ENCODE measurements at regions not wholly inside any gene's neighbourhood (a gene's known extent, or its start where the extent isn't known, plus 50 kb on each side); places are given as distances from the start of the nearest gene placed in this dataset.
"Not testable (repeated sequence)": the region's sequence is repeated elsewhere in the genome, so short reads cannot be mapped to it uniquely, and the experiment has no call there.

- DNase-seq (ENCODE audit: low read depth in 2 of 2, low spot score in 1 of 2), result peak; percentile 38 to 52
Observed at GRCh38 chr12:127165567-127166392, 1101.2 kb upstream of the TMEM132C start.

GRCh38 chr12:127169321-127170181 is 1097.4 kb upstream of the TMEM132C start:
- no peak for DNase-seq (ENCODE audit: low read depth in 2 of 2, low spot score in 1 of 2)

GRCh38 chr12:127170226-127171180 is 1096.5 kb upstream of the TMEM132C start:
- no peak for DNase-seq (ENCODE audit: low read depth in 2 of 2, low spot score in 1 of 2)

GRCh38 chr12:127172861-127173260 is 1094.1 kb upstream of the TMEM132C start:
- DNase-seq (ENCODE audit: low read depth in 2 of 2, low spot score in 1 of 2), result no peak

- not testable (repeated sequence) for DNase-seq (ENCODE audit: low read depth in 2 of 2, low spot score in 1 of 2)
Observed at GRCh38 chr12:127173971-127174370, 1093.0 kb upstream of the TMEM132C start.

GRCh38 chr12:127174881-127175280 is 1092.1 kb upstream of the TMEM132C start:
- no peak for DNase-seq (ENCODE audit: low read depth in 2 of 2, low spot score in 1 of 2)

GRCh38 chr12:127175361-127175760 is 1091.6 kb upstream of the TMEM132C start:
- DNase-seq (ENCODE audit: low read depth in 2 of 2, low spot score in 1 of 2), result no peak

- no peak for DNase-seq (ENCODE audit: low read depth in 2 of 2, low spot score in 1 of 2)
Observed at GRCh38 chr12:127176804-127177203, 1090.2 kb upstream of the TMEM132C start.

GRCh38 chr12:127178052-127178451 is 1088.9 kb upstream of the TMEM132C start:
- no peak for DNase-seq (ENCODE audit: low read depth in 2 of 2, low spot score in 1 of 2)

GRCh38 chr12:127178463-127178862 is 1088.5 kb upstream of the TMEM132C start:
- no peak for DNase-seq (ENCODE audit: low read depth in 2 of 2, low spot score in 1 of 2)

GRCh38 chr12:127179176-127179575 is 1087.8 kb upstream of the TMEM132C start:
- DNase-seq (ENCODE audit: low read depth in 2 of 2, low spot score in 1 of 2), result no peak

GRCh38 chr12:127182018-127182417 is 1085.0 kb upstream of the TMEM132C start:
- DNase-seq (ENCODE audit: low read depth in 2 of 2, low spot score in 1 of 2), result no peak

- no peak for DNase-seq (ENCODE audit: low read depth in 2 of 2, low spot score in 1 of 2)
Observed at GRCh38 chr12:127189992-127190391, 1077.0 kb upstream of the TMEM132C start.

- no peak for DNase-seq (ENCODE audit: low read depth in 2 of 2, low spot score in 1 of 2)
Observed at GRCh38 chr12:127191129-127191528, 1075.8 kb upstream of the TMEM132C start.

- DNase-seq (ENCODE audit: low read depth in 2 of 2, low spot score in 1 of 2), result no peak
Observed at GRCh38 chr12:127192391-127192790, 1074.6 kb upstream of the TMEM132C start.

GRCh38 chr12:127193341-127193740 is 1073.6 kb upstream of the TMEM132C start:
- DNase-seq (ENCODE audit: low read depth in 2 of 2, low spot score in 1 of 2), result no peak

- no peak for DNase-seq (ENCODE audit: low read depth in 2 of 2, low spot score in 1 of 2)
Observed at GRCh38 chr12:127194176-127194575, 1072.8 kb upstream of the TMEM132C start.

- DNase-seq (ENCODE audit: low read depth in 2 of 2, low spot score in 1 of 2), result no peak
Observed at GRCh38 chr12:127205781-127206555, 1061.0 kb upstream of the TMEM132C start.

- DNase-seq (ENCODE audit: low read depth in 2 of 2, low spot score in 1 of 2), result no peak
Observed at GRCh38 chr12:127209318-127209717, 1057.7 kb upstream of the TMEM132C start.

- no peak for DNase-seq (ENCODE audit: low read depth in 2 of 2, low spot score in 1 of 2)
Observed at GRCh38 chr12:127214186-127214585, 1052.8 kb upstream of the TMEM132C start.
